TTC549 (cell line): ENCODE measurements at regions not wholly inside any gene's neighbourhood (a gene's known extent, or its start where the extent isn't known, plus 50 kb on each side); places are given as distances from the start of the nearest gene placed in this dataset.

Experiments
- FAIRE-seq: peaks from 2 replicates; lab custom pipeline; 2012; peaks lifted over from hg19 to GRCh38; lab: Jason Lieb, UNC

DNA sequence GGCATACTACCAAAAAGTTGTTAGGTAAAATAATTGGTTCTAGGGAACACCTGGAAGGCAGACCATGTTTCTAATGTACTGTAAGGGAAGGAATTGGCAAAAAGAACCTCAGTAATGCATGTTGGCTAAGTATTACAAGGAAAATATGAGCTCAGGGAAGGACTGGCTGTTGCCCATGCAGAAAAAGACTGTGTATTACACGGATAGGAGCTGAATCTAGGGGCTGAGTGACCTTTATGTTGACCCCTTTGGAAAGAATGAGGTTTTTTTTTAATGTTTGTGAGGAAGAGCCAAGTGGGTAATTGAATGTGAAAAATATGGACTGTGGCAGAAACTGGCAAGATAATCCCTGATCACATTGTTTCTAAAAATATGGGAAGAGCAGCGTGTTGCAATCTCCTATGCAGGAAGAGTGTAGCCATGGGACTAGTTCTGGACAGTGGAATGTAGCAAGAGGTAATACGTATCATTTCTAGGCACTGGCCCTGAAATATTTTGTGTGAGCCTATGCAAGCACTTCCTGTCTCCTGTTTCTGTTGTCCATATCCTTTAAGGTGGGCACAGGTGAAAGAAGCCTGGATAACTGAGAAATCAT is 95.1 kb upstream of the CNTNAP4 start:
- no peak for FAIRE-seq

DNA sequence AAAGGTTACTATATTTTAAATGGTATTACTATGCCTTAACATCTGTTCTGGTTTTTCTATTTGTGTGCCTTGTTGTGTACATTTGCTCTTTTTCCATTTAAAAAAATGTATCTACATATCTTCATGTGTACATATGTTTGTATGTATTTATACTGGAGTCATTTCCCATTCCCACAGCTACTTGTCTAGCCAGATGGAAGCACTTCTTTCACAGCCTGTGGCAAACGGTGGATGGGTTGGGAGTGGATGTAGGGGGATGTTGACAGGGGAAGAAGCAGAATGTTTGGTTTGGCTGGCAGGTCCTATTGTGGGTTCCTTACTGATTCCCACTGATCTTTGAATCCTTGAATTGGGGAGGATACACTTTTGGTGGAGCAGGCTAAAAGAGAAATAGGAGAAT is 93.6 kb upstream of the CNTNAP4 start:
- FAIRE-seq, result no peak

DNA sequence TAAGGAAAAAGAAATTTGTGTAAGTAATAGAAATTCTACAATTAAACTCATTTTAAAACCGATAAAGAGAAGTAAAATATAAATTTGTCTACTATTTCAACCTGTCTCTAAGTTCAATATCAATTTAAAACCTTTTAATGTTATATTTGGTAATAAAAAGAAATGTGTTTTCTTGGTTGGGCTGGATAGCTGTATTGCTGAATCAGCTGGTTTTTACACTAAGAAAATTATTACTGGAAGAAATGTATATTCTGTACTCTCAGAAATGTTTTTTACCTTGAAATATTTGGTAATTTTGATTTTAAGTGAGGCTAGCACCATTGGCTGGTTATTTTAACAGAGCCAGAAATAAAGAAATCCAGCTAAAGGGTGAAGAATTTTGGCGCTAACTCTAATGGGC is 87.1 kb upstream of the CNTNAP4 start:
- no peak for FAIRE-seq

DNA sequence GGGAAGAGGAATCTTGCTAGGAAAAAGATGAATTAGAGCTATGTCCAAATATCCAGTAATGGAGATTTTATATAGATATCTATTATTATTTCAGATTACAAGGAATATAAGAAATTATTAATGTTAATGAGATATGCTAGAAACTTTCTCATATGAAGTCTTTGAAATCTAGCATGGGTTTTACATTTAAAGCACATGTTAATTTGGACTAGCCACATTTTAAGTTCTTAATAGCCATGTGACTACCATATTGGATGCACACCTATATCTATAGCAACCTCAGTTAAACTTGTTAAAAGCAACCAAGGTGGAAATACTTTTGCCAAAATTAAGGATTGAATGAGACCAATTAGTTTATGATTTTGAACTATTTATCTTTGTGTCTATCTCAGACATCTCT is 86.7 kb upstream of the CNTNAP4 start:
- no peak for FAIRE-seq

DNA sequence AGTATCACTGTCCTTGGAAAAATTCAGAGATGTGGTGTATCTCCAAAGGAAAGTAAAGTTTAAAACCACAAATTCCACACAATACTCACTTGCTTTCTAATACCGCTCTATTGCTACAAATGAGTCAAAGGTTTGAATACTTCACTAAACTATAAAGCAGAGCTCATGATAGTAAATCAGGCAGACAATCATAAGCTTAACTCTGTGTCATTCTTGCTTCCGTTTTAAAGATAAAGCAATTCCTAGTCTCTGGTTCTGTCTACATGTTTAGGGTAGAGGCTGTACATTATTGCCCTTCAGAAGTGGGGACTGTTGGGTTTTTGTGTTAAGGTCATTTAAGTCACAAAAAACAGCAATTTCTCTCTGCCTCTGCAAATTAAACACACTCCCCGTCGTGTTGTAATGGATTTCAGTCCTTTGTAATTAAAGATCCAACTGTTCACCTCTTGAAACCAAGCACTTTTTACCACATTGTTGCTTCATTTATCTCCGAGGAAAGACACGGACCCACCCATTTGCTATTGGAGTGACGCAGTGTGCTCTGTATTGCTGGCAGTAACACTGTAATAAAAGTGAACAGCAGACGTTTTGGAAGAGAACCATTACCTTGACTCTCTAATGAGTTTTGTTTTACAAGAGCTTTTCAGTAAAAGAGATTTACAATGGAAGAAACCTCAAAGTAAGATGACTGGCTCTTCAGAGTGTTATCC is 83.1 kb upstream of the CNTNAP4 start:
- FAIRE-seq, result no peak

DNA sequence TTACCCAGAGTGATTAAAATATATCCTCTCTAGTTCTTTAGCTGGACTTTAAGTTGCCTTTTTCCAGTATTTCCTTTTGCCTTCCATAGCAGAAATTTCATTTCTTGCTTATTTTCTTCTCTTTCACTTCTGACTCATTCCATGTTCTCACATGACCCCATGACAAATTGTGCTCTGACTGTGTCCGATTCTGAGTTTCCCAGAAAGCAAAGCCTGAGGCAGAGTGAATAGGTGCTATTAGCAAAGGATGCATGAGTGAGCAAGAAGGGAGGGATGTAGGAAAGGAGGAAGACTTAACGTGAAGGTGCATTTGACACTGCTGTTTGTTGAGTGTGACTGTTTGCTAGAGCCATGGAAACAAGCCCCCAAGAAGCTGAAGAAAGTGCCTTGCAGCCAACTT is 82.6 kb upstream of the CNTNAP4 start:
- no peak for FAIRE-seq

GRCh38 chr16:76195056-76195455 is 82.1 kb upstream of the CNTNAP4 start:
- no peak for FAIRE-seq

- no peak for FAIRE-seq
Measured at GRCh38 chr16:76195648-76196047, 81.6 kb upstream of the CNTNAP4 start.

GRCh38 chr16:76197900-76198299 is 79.3 kb upstream of the CNTNAP4 start:
- no peak for FAIRE-seq

DNA sequence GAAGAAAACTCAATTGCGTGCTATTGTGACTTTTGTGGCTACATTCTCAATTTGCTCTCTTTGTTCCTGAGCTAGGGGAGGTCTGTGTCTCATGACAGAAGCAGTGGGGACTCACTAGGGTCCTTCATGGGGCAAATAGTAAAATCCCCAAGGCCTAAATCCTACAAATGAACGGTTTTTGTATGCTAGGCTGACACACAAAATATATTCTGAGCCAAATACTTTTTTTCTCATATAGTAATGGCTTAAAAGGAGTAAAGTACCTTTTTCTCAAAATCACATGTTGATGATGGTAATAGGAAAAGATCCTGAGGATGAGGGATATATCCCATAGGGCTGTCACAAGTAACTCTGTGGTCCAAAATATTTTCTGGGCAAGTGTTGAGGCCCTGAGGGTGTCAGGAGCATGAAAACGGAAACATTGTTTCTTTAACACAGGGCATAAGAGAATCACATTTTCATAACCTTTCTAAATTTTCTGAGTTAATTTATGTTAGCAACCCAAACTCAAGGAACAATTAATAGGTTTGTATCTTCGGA is 77.5 kb upstream of the CNTNAP4 start:
- FAIRE-seq, result no peak

DNA sequence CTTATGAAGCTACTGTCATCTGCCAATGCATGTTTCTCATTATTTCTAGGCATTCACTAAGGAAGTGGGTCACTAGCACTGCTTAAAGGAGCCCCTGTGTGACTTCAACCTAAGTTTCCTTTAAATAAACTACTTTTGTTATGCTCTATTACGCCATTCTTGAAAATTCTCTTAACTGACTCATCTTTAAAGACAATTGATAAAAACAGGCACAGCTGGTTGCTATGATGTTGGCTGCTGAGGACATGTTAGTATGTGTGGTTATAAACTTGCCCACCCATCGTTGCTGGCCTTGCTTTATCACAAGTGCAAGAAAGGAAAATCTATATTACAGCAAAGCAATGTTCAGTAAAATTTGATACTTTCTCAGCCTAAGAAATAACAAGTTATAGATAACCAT is 75.8 kb upstream of the CNTNAP4 start:
- no peak for FAIRE-seq

GRCh38 chr16:76204249-76204648 is 73.0 kb upstream of the CNTNAP4 start:
- FAIRE-seq, result no peak

DNA sequence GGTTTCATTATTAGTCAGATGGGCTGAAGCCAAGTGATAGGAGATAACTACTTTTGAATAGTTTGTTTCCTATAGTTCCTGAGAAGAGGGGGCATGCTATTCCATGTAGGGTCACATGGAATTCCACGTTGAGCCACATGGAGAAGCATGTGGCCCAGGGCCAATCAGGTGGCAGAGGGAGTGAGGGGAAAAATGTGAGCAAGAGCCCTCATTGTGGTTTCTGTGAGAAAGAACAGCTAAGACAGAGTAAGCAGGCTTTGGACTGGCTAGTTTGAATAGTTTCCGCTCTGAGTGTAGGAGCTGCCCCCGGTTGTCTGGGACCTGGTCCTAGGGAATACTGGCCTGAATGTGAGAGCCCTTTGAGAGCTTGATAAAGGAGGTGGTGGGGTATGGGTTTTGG is 69.9 kb upstream of the CNTNAP4 start:
- no peak for FAIRE-seq

- FAIRE-seq, result no peak
Measured at GRCh38 chr16:76210157-76210556, 67.0 kb upstream of the CNTNAP4 start.

- no peak for FAIRE-seq
Measured at GRCh38 chr16:76213860-76214259, 63.3 kb upstream of the CNTNAP4 start.

- FAIRE-seq, result no peak
Measured at GRCh38 chr16:76214856-76215255, 62.3 kb upstream of the CNTNAP4 start.

DNA sequence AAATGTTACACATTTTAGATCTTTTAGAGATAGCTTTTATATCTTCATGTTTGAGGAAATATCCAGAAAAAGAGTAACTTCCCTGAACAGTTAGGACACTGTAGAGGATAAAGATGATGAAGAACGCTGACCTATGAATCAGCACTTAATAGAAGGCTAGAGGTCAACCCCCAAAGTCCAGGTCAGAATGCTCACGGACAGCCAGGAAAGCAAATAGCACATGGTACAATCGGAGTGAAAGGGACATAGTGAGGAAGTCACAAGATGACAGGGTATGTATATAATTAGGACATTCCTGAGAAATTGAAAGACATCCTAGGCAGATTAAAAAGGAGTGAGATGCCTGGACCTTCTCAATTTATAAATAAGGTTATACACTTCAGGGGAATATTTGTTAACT is 55.1 kb upstream of the CNTNAP4 start:
- no peak for FAIRE-seq

- FAIRE-seq, result no peak
Measured at GRCh38 chr16:76222853-76223252, 54.3 kb upstream of the CNTNAP4 start.

- FAIRE-seq, result no peak
Measured at GRCh38 chr16:76226011-76226410, 51.2 kb upstream of the CNTNAP4 start.

- no peak for FAIRE-seq
Measured at GRCh38 chr16:76226481-76226880, 50.7 kb upstream of the CNTNAP4 start.
